Cardiac septum (tissue), 1 donor: ENCODE measurements at regions not wholly inside any gene's neighbourhood (a gene's known extent, or its start where the extent isn't known, plus 50 kb on each side); places are given as distances from the start of the nearest gene placed in this dataset.

ENCODE experiments used
- DNase-seq: peaks from one replicate; pipeline ENCODE4 v3.0.0-alpha.2; 2020; ENCODE audit warnings: low spot score
- intact Hi-C: fragments of 100-400 bp; cut with DNase I; formaldehyde crosslinking; loops from one replicate; pipeline ENCODE4 v1.14.0; 2022
- donor health status: DM: no; HTN: no; CAD: no.

DNA sequence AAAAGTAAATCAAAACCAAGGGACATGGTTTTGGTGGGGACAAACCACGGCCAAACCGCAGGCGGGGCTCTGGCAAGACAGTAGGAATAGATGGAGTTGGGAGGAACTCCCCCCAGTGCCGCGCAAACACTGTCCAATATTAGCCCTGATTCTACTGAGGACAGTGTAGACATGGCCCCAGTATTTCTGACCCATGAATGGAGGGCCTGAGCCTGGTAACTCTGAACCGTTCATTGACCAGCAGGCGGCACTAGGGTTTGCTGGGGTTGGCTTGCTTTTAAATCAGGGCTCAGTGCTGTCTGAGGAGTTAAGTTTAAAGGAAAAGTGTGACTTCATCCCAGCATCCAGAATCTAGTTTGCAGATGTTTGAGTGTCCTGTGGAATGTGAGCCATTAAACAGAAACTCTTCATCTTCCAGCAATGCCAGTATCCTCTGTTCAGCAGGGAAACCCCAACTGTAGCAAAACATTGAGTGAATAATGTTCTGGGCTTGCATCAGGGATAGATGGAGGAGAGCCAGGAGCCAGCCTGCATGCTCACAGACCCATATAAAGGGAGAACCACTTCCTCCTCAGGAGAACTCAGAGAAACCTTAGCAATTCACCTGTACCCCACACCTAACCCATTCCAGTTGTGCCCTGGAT, 147.4 kb upstream of the PRSS58 start:
- DNase-seq: no peak
- intact Hi-C loops: no loop called here

DNA sequence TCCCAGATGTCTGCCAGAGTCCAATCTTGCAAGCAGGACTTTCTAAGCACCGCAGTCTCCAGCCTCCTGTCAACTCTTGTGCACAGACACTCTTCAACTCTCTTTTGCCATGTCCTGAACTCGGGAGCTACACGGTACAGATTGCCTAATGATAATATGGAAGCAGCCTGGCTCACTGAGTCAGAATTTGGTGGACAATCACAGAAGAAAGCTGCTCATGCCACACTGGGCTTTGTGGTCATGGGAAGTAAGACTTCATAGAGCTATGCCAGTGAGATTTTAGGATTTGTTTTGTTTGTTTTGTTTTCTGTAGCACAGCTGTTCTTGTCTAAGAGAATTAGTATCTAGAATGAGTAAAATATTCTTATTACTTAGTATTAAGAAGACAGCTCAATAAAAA, 144.1 kb upstream of the PRSS58 start:
- DNase-seq: no peak
- intact Hi-C loops: no loop called here

DNA sequence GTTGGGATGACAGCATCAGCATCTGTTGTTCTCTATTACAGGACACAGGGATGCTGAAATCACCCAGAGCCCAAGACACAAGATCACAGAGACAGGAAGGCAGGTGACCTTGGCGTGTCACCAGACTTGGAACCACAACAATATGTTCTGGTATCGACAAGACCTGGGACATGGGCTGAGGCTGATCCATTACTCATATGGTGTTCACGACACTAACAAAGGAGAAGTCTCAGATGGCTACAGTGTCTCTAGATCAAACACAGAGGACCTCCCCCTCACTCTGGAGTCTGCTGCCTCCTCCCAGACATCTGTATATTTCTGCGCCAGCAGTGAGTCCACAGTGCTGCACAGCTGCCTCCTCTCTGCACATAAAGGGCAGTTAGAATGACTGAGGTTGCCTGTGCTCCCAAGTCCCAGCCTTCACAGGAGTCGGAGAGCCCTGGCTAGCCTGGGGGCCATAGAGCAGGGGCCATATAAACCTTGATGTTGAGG, 142.2 kb upstream of the PRSS58 start:
- intact Hi-C loops: no loop called here
- no peak for DNase-seq

DNA sequence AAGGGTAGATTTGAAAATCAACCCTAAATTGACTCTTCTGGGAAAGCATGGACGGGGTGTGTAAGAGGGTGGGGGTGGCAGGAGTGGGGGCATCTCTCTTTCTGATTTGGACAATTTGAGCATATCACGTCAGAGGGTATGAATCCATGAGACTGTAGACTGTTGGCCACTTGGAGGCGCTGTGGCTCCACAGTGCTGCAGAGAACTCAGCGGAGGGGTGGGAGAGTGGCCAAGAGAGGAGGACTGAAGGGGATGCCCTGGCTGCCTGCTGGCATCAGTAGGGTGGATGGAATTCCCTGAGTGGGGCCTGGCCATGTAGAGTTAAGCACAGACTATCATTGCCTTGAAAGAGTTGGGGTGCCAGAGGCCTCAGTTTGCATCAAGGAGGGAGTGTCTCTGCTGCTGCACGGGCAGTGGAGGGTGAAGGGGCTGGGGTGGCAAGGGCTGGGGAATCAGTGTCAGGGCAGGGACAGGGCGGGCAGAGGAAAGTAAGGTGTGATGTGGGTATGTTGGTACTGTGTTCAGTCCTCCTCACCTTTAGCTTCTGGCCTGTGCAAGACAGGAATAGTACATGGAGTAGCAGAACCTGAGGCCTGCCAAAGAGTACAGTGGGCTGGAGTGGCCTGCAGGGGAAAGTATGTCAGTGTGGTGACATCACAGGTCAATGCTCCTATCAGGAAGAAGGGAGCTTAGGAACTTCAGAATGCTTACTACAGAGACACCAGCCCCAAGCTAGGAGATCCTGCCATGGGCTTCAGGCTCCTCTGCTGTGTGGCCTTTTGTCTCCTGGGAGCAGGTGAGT, 133.5 kb upstream of the PRSS58 start:
- DNase-seq: no peak
- intact Hi-C loops: no loop called here

DNA sequence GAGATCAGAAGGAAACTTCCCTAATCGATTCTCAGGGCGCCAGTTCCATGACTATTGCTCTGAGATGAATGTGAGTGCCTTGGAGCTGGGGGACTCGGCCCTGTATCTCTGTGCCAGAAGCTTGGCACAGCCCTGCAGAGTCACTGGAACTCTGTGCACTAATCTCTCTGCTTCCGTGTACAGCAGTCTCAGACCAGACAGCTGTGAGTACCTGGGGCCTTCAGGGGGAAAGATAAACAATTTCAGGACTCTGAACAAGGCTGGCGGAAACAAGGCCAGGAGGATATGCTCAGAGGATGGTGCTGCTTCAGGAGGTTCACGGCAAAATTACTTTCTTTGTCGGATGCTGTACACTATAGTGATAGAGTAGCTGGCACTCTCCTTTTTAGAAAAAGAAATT, 131.7 kb upstream of the PRSS58 start:
- intact Hi-C loops: no loop called here
- DNase-seq: no peak

DNA sequence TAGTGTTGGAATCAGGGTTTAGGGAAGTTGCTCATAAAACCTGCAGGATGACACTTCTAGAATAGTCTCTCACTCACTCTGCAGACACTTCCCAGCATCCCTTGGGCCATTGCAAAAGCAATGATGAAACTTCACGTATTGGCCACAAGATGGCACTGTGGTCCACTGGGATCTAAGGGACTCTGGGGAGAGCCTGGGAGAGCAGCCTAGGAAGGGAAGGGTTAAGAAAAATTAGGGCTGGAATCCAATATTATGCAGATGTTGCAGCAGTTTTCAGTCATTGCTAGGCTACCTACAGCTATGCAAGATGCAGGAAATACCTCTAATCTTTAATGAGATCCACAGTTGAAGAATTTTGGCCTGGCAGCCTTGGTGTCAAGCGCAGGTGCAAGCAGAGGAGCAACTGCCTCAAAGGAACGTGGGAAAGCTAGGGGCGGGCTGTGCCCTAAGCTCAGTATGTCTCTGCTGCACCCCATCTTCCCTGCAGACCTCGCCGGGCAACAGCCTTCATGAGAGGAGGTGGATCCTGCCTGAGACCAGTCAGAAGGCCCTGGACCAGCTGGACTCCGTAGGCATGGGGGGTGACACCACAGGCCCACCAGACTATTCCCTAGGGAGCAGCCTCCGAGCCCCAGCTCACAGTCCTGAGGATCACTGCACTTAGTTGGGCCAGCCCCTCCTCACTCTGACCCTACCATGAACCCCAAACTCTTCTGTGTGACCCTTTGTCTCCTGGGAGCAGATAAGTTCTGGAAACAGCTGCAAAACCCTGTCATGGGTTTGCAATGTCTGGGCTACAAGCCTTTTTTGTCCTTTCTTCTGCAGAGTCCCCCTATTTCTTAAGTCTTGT, 127.9 kb upstream of the PRSS58 start:
- DNase-seq: no peak
- intact Hi-C loops: no loop called here

DNA sequence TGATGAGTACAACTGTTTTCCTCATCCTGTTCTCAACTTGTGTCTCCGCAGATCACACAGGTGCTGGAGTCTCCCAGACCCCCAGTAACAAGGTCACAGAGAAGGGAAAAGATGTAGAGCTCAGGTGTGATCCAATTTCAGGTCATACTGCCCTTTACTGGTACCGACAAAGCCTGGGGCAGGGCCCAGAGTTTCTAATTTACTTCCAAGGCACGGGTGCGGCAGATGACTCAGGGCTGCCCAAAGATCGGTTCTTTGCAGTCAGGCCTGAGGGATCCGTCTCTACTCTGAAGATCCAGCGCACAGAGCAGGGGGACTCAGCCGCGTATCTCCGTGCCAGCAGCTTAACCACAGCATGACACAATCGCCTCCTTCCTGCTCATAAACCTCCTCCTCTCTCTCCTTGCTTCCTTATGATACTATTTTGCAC, 126.7 kb upstream of the PRSS58 start:
- intact Hi-C loops: no loop called here
- no peak for DNase-seq

DNA sequence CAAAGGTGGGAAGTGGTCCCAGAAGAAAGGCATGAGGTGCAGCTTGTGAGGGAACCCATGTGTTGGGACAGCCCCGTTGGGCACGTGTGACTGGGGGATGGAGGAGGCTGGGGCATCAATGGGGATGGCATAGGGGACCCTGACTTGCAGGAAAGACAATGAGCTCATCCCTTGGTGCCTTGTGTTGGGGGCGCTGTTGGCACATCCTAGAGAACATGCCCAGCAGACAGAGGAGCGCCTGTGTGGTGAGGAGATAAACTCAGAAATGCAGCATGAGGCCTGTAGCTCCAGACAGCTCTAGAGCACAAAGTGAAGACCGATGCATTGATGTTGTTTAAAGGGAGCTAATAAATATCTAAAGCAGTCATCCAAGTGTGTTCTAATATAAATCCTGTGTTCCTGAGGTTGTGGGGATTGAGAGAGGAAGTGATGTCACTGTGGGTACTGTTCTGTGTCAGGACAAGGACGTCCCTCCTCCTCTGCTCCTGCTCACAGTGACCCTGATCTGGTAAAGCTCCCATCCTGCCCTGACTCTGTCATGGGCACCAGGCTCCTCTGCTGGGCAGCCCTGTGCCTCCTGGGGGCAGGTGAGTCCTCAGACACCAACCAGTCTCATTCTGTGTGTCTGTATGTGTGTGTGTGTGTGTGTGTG, 126.1 kb upstream of the PRSS58 start:
- DNase-seq: no peak
- intact Hi-C loops: no loop called here

DNA sequence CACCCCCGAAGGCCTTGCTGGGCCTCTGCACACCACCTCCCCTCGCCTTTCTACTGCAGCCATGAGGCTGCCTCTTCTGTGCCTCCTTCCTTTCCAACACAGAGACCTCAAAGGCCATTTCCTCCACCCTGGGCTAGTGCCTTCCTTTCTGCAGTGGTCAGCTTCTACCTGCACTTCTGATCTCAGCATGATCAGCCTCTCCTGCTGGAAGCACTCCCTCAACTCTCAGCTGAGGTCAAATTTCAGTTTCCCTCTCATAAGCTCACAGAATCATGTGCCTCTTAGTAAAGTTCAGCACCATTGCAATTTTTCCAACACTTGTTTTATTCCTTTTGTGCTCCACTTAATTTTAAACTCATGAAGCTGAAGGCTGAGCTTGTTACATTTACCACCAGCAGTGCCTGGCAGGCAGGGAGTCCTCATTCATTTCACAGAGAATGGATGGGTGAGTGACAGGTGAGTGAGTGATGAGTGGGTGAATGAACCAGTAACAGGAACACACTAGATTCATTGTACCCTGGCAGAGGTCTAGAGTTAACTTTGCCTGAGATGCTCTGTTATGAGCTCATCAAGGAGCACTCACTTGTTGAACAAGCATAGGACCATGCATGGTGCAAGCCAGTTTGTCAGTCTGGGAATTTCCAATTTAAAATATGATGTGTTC, 124.0 kb upstream of the PRSS58 start:
- no peak for DNase-seq
- intact Hi-C loops: no loop called here

DNA sequence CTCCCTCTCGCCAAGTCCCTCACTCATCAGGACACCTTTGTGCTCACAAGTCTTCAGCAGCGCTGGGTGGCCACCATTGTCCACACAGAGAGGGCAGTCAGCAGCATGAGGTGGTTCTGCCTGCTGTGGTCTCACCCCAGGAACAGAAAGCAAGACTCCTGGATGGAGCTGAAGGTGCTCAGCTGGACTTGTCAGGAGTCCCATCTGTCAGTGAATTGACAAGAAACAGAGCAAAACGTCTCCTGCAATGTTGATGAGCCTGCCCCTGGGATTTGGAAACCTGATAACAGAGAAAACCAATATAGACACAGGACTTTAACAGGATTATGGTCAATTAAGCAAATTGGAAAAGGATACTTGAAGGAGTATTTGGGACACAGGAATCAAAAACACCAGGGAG, 122.2 kb upstream of the PRSS58 start:
- no peak for DNase-seq
- intact Hi-C loops: no loop called here

DNA sequence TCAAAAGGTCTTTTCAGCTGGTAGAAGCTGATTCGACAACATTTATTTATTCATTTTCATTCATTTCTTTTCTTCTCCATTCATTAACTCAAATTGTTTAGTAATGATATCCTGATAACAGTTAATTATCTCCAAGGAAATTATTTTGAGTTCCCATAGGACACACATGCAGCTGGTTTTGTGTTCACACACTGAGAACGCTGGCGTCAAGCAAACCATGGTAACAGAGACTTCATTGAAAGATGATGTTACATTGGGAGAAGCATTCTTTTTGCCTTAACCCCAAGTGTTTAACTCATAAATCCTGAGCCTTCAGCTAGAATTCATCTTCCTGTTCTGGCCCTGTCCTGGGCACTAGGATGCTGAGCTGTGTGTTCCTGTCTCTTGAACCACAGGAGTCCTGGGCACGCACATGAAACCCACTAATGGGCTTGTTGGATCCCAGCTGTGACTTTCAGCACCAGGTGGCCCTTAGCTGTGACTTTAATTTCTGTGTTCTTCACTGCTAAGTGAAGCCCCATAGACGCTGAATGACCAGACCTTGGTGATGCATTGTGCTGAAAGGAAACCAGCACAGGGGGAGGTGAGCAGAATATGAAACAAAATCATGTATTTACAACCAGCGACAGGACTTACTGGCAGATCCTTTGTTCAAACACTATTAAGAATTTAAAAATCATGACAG, 121.5 kb upstream of the PRSS58 start:
- no peak for DNase-seq
- intact Hi-C loops: no loop called here

DNA sequence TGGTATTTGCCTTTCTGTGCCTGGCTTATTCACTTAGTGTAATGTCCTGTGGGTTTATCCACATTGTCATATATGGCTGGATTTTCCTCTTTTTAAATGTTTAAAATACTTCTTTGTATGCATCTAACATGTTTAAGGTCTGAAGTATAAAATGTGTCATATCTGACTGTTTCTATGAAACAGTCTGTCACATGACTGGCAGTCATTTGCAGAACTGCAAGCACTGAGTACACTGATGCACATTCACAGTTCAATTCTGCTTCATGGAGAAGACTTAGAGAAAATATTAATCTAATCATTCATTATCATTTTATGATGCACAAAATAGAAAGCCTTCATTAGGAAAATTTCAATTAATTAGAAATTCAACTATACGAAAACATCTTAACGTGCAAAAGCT, 119.7 kb upstream of the PRSS58 start:
- intact Hi-C loops: no loop called here
- DNase-seq: no peak

DNA sequence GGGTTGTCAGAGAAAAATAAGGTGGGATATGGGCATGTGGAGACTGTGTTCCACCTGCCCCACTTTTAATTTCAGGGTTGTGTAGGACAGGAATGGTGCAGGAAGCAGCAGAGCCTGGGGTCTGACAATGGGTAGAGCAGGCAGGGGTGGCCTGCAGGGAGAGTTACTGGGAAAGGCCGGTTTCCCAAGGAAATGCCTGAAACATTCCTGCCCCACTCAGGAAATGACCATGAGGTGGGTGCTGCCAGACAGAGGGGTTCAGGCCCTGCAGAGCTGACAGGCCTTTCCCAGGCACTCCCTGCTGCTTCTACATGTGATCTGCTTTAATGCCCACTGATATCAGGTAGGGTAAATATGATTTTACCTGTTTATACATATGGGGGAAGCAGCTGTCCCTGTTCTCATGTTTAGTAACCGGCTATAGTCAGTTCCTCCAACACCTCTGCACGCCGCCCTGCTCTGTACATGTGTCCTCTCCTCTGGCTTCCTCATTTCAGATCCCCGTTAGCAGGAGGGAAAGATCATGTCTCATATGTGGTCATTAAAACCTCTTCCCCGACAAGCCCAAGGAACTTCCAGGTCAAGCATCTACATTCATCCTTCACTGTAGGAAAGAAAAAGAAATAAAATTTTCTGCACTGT, 118.6 kb upstream of the PRSS58 start:
- intact Hi-C loops: no loop called here
- DNase-seq: no peak

DNA sequence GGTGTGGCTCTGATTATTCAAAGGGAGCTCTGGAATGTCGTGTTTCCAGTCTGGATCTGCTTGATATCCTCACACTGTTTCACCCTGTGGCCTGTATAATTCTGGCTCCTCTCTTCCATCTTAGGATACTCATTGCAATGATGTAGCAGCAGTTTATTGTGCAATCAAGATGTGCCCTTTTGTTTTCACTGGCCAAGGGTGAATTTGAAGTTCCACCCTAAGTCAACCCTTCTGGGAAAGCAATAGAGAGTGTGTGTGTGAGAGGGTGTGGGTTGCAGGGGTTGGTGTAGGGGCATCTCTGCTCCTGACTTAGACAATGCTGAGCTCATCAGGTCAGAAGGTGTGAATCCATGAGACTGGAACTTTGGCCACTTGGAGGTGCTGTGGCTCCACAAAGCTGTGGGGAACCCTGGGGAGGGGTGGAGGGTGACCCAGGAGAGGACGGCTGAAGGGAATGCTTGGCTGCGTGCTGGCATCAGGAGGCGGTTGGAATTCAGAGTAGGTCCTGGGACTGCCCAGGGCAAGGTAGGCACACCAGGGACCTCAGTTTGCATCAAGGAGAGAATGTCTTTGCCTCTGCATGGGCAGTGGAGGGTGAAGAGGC, 118.0 kb upstream of the PRSS58 start:
- intact Hi-C loops: no loop called here
- no peak for DNase-seq

DNA sequence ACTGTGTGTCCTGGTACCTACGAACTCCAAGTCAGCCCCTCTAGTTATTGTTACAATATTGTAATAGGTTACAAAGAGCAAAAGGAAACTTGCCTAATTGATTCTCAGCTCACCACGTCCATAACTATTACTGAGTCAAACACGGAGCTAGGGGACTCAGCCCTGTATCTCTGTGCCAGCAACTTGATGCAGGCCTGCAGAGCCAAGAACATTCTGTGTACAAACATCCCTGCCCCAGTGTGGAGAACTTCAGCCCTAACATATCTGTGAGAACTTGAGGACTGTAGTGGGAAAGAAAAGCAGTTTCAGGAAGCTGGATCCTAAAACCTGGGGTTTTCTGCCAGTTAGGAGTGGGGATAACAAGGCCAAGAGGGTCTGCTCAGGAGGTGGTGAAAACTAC, 114.9 kb upstream of the PRSS58 start:
- DNase-seq: no peak

DNA sequence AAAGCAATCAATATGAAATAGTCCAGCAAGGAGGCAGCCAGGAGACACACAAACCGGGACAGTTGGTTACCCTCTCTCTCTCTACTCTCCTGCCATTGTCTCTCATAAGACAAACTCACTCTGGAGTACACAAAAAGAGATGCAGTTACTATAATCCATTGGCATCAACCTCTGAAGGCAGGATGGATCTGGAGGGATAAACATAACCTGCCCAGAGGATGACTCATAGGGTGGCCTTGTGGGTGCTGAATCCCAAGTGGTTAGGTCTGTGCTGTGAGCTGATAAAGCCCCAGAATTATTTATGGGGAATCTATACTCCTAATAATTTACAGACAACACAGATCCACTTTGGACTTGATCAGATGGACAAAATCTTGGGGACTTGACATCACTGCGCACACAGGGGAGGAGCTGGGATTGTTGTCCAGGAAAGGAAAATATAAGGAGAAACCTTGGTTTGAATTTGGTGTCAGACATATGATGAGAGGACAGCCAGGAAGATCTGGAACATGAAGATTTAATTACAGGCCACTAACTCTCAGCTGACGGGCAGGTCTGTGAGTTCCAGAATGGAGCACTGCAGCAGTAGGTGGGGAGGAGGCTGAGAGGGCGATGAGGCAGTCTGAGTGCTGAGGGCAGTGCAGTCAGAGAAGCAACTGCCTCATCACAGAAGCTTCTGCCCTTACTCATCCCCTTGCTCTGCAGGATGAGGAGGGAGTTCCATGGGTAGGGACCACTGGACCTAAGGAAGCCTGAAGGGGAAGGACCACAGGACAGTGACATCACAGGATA, 113.9 kb upstream of the PRSS58 start:
- intact Hi-C loops: no loop called here
- no peak for DNase-seq

More for the DNA sequence above, 114.9 kb upstream of the PRSS58 start:
- intact Hi-C loops: no loop called here

DNA sequence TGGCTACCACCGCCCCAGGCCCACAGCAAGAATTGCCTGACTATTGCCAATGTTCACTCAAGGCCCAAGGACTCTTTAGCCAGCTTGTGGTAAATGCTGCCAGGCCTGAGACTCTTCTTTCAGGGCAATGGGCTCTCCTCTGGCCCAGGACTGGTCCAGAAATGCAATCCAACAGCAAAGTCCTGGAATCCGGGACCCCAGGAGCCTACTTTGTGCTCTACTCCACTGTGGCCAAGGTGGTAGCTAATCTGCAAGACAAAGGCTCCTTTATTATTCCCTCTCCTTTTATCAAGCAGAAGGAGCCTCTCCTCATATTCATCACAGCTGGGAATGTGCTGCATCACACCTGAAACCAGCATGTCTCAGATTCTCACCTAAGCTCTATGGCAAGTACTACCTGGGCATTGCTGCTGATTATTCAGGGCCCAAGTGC, 107.6 kb upstream of the PRSS58 start:
- no peak for DNase-seq
- intact Hi-C loops: no loop called here
